ENCODE measurements at regions not wholly inside any gene's neighbourhood (a gene's known extent, or its start where the extent isn't known, plus 50 kb on each side); places are given as distances from the start of the nearest gene placed in this dataset.
"Not testable (repeated sequence)": the region's sequence is repeated elsewhere in the genome, so short reads cannot be mapped to it uniquely, and the experiment has no call there.

DNA sequence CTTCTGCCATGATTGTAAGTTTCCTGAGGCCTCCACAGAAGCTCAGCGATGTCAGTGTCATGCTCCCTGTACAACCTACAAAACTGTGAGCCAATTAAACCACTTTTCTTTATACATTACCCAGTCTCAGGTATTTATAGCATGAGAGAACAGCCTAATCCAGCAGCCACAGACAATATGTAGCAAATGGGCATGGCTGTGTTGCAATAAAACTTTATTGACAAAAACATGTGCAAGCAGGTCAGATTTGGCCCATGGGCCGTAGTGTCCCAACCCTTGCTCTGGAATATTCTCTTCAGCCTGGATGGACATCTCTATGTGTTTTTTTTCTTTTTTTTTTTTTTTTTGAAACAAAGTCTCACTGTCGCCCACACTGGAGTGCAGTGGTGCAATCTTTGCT lies 60.9 kb upstream of the EEF2KMT start:
- Histone ChIP-seq H3K36me3 (no peaks in the 10 kb centered on the region), H3K27ac (no peak overlapping the region), H3K4me1 (ENCODE audit: control insufficient read depth in 1 of 2, low read depth in 2 of 2) (no peaks in the 10 kb centered on the region), H3K4me3 (no peak overlapping the region), H3K27me3 (replicated peaks; ENCODE audit: insufficient read depth) (no peaks in the 10 kb centered on the region), H3K9me3 (no peaks in the 10 kb centered on the region)
- DNase-seq (ENCODE audit: low spot score): no peak
- no peak for ATAC-seq (ENCODE audit: insufficient number of reproducible peaks, low FRiP score, low read depth)
- TF ChIP-seq CTCF (IDR thresholded peaks at IDR 0.05): no peak

DNA sequence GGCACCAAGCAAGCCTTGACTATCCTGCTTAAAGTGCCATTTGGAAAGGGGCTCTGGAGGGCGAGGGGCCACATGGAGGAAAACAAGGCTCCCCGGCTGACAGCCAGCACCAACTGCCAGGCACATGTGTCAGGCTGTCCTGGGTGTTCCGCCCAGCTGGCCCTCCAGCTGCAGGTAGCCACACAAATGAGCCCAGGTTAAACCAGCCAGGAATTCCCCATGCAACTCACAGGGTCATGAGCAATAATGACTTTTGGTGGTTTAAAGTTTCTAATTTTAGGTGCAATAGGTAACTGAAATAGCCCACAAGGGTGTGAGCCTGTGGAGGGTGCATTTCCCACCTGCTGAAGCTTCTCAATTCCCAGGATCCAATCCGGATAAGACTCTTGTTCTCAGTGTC lies 58.9 kb upstream of the EEF2KMT start:
- not testable (repeated sequence) for H3K27ac ChIP-seq; ATAC-seq (ENCODE audit: insufficient number of reproducible peaks, low FRiP score, low read depth); H3K4me1 ChIP-seq (ENCODE audit: control insufficient read depth in 1 of 2, low read depth in 2 of 2); DNase-seq (ENCODE audit: low spot score); H3K4me3 ChIP-seq; H3K9me3 ChIP-seq; H3K27me3 ChIP-seq (replicated peaks; ENCODE audit: insufficient read depth); H3K36me3 ChIP-seq

DNA sequence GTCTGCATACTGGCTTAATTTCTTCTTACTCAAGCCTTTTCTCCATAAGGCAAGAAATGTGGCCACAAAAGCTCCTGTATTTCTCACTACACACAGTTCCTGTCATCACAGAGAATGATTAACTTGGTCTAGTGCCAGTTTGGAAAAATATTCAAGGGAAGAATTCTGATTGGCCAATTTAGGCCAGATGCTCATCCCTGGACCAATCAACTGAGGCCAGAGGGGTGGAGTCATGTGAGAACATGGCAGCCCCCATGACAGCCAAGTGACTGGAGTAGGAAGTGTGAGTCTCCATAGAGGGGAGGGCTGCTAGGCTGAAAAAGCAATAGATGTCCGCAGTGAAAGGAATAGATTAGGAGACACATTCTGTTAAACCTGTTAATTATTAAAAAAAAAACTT lies 56.4 kb upstream of the EEF2KMT start:
- H3K9me3 ChIP-seq; H3K36me3 ChIP-seq; H3K4me1 ChIP-seq (ENCODE audit: control insufficient read depth in 1 of 2, low read depth in 2 of 2); ATAC-seq (ENCODE audit: insufficient number of reproducible peaks, low FRiP score, low read depth); H3K27ac ChIP-seq; DNase-seq (ENCODE audit: low spot score); H3K4me3 ChIP-seq; H3K27me3 ChIP-seq (replicated peaks; ENCODE audit: insufficient read depth): not testable (repeated sequence)

DNA sequence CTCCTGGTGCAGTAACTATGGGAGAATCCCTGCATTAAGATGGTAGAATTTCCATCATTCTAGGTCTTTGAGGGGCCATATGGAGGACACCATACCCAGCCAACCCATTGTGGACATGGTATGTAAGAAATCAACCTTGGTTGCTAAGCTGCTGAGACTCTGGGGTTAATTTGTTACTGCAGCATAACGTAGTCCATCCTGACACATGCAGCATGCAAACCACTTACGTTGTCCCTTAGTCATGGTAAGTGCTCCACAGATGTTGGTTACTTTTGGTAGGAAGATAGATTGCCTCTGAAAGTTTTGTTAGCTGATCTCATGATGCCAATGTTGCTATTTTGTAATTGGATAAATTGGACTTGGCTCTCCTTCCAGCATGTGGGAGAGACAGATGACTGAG lies 53.8 kb upstream of the EEF2KMT start:
- not testable (repeated sequence) for H3K27ac ChIP-seq; H3K4me3 ChIP-seq; H3K36me3 ChIP-seq; ATAC-seq (ENCODE audit: insufficient number of reproducible peaks, low FRiP score, low read depth); H3K9me3 ChIP-seq; DNase-seq (ENCODE audit: low spot score); H3K27me3 ChIP-seq (replicated peaks; ENCODE audit: insufficient read depth); H3K4me1 ChIP-seq (ENCODE audit: control insufficient read depth in 1 of 2, low read depth in 2 of 2)

All from thoracic aorta (tissue), 2 donors.